ENCODE measurements at regions not wholly inside any gene's neighbourhood (a gene's known extent, or its start where the extent isn't known, plus 50 kb on each side); places are given as distances from the start of the nearest gene placed in this dataset.

- no peak overlapping the region for H3K4me3 Mint-ChIP-seq
- no peaks in the 10 kb centered on the region for H3K27me3 Mint-ChIP-seq (ENCODE audit: low read depth)
- H3K36me3 Mint-ChIP-seq (ENCODE audit: low read depth) = no peaks in the 10 kb centered on the region
- TF ChIP-seq, protein P1, sequence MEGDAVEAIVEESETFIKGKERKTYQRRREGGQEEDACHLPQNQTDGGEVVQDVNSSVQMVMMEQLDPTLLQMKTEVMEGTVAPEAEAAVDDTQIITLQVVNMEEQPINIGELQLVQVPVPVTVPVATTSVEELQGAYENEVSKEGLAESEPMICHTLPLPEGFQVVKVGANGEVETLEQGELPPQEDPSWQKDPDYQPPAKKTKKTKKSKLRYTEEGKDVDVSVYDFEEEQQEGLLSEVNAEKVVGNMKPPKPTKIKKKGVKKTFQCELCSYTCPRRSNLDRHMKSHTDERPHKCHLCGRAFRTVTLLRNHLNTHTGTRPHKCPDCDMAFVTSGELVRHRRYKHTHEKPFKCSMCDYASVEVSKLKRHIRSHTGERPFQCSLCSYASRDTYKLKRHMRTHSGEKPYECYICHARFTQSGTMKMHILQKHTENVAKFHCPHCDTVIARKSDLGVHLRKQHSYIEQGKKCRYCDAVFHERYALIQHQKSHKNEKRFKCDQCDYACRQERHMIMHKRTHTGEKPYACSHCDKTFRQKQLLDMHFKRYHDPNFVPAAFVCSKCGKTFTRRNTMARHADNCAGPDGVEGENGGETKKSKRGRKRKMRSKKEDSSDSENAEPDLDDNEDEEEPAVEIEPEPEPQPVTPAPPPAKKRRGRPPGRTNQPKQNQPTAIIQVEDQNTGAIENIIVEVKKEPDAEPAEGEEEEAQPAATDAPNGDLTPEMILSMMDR (IDR thresholded peaks at IDR 0.05; ENCODE audit: unreplicated experiment in 3 of 3) = no peak
- H3K9me3 Mint-ChIP-seq = no peaks in the 10 kb centered on the region
- H3K27ac Mint-ChIP-seq = peak overlapping the region; percentile 19 to 58 (median 41)
- peaks cover 32% of the 10 kb centered on the region for H3K4me1 Mint-ChIP-seq
These were observed 544.6 kb upstream of the BTBD3 start for GRCh38 chr20:11372876-11373790.

DNA sequence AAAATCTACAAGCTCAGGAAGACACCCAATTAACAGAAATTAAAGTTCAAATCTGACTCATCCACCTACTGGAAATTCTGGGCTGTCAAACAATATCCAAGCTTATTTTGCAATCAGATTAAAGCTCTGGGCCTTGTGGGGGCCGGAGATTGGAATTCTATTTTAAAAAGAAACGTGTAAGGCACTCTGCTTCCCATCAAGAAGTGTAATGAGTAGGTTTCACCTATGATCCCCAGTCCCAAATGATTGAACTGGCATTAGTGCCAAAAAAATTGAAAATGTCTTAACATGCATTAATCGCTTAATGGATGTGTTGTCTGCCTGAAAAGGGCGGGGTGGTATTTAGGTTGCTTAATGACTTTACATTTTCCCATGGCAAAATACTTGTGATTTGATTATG, 542.4 kb upstream of the BTBD3 start:
- TF ChIP-seq, protein P1 (IDR thresholded peaks at IDR 0.05; ENCODE audit: unreplicated experiment in 3 of 3) = no peak
- Mint-ChIP-seq H3K27me3 (ENCODE audit: low read depth) (no peaks in the 10 kb centered on the region), H3K4me3 (no peak overlapping the region), H3K27ac (peak overlapping the region in 1 of 3 experiments; percentile 8), H3K4me1 (peaks cover 32% of the 10 kb centered on the region), H3K9me3 (no peaks in the 10 kb centered on the region), H3K36me3 (ENCODE audit: low read depth) (no peaks in the 10 kb centered on the region)

GRCh38 chr20:11375966-11376365, 541.7 kb upstream of the BTBD3 start:
- peaks cover 32% of the 10 kb centered on the region for H3K4me1 Mint-ChIP-seq
- peak overlapping the region in 1 of 3 experiments; percentile 8 for H3K27ac Mint-ChIP-seq
- TF ChIP-seq, protein P1 (IDR thresholded peaks at IDR 0.05; ENCODE audit: unreplicated experiment in 3 of 3) = no peak
- no peaks in the 10 kb centered on the region for H3K27me3 Mint-ChIP-seq (ENCODE audit: low read depth)
- no peaks in the 10 kb centered on the region for H3K36me3 Mint-ChIP-seq (ENCODE audit: low read depth)
- no peak overlapping the region for H3K4me3 Mint-ChIP-seq
- H3K9me3 Mint-ChIP-seq = peaks cover 4% of the 10 kb centered on the region

DNA sequence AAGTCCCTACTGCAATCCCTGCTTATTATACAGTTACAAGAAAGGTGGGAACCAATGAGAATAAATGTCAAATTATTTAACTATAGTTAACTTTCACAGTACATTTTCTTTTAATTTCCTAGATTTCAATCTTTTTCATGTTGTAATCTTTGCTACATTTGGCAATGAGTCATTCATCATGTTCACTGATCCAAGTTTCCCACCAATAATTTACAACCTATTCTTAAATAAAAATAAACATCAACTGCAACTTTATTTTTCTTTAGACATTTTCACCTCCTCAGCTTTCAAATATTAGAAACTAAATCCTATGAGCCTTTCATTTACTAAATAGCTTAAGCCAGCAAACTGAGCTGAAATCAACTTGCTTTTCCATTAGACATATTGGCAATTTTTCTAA, 541.3 kb upstream of the BTBD3 start:
- H3K27me3 Mint-ChIP-seq (ENCODE audit: low read depth) = no peaks in the 10 kb centered on the region
- no peak overlapping the region for H3K27ac Mint-ChIP-seq
- no peaks in the 10 kb centered on the region for H3K36me3 Mint-ChIP-seq (ENCODE audit: low read depth)
- H3K4me3 Mint-ChIP-seq = no peak overlapping the region
- TF ChIP-seq, protein P1 (IDR thresholded peaks at IDR 0.05; ENCODE audit: unreplicated experiment in 3 of 3) = no peak
- H3K4me1 Mint-ChIP-seq = peaks cover 32% of the 10 kb centered on the region
- H3K9me3 Mint-ChIP-seq = peaks cover 6% of the 10 kb centered on the region

DNA sequence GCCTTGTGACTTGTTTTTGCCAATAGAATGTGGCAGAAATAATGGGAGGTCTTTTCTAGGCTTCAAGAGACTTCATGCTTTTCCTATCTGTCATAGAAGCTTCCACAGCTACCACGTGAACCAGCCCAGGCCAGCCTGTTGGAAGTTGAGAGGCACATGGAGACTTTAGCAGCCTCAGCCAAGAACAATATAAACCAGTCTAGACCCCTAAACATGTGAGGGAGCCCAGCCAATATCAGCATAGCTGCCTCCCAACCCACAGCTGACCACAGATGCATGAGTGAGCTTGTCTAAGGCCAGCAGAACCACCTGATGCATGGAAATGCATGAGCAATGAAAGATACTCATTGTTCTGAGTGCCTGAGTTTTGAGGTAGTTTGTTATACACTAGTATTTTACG, 540.7 kb upstream of the BTBD3 start:
- peak overlapping the region in 1 of 3 experiments; percentile 38 for H3K27ac Mint-ChIP-seq
- no peaks in the 10 kb centered on the region for H3K27me3 Mint-ChIP-seq (ENCODE audit: low read depth)
- peaks cover 8% of the 10 kb centered on the region for H3K9me3 Mint-ChIP-seq
- H3K4me1 Mint-ChIP-seq = peaks cover 32% of the 10 kb centered on the region
- TF ChIP-seq, protein P1 (IDR thresholded peaks at IDR 0.05; ENCODE audit: unreplicated experiment in 3 of 3) = no peak
- H3K4me3 Mint-ChIP-seq = no peak overlapping the region
- H3K36me3 Mint-ChIP-seq (ENCODE audit: low read depth) = no peaks in the 10 kb centered on the region

DNA sequence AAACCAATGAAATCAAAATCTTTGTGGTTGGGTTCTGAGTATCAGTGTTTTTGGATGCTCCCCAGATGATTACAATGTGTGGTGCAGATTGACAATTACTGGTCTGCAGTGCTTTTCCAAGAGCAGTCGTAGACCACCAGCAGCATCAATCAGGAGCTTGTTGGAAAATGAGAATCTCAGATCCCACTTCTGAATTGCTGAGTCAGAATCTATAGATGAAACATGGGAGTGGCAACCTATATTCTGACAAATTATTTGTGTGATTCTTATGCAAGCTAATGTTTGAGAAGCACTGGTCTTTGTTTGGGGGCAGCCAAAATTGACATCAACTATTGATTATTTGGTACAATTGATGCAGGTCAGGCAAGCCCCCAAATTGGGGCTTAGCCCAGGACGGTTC, 539.9 kb upstream of the BTBD3 start:
- H3K36me3 Mint-ChIP-seq (ENCODE audit: low read depth) = no peaks in the 10 kb centered on the region
- peaks cover 26% of the 10 kb centered on the region for H3K4me1 Mint-ChIP-seq
- H3K9me3 Mint-ChIP-seq = peaks cover 15% of the 10 kb centered on the region
- no peaks in the 10 kb centered on the region for H3K27me3 Mint-ChIP-seq (ENCODE audit: low read depth)
- no peak overlapping the region for H3K4me3 Mint-ChIP-seq
- H3K27ac Mint-ChIP-seq = no peak overlapping the region
- TF ChIP-seq, protein P1 (IDR thresholded peaks at IDR 0.05; ENCODE audit: unreplicated experiment in 3 of 3) = no peak

Measured in nephron (organoid).